ENCODE measurements at regions not wholly inside any gene's neighbourhood (a gene's known extent, or its start where the extent isn't known, plus 50 kb on each side); places are given as distances from the start of the nearest gene placed in this dataset.
"Not testable (repeated sequence)": the region's sequence is repeated elsewhere in the genome, so short reads cannot be mapped to it uniquely, and the experiment has no call there.

DNA sequence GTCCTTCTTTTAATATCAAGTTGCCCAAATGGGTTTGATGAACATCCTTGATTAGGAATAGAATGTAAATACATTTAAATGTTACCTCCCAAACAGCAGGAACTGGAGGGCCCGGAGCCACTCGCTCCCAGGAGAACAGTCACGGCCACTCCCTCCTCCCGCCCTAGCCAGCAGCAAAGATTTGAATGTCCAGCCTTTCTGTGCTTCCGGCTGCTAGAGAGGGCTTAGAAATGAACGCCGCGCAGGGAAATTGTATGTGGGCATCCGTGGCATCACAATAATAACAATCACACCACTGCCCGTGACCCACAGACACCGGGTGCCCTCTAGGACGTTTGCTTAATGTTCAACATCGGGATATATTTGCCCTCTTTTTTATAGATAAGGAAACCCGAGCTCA, 164.9 kb upstream of the SALL3 start:
- DNase-seq (ENCODE audit: low spot score), result no peak

DNA sequence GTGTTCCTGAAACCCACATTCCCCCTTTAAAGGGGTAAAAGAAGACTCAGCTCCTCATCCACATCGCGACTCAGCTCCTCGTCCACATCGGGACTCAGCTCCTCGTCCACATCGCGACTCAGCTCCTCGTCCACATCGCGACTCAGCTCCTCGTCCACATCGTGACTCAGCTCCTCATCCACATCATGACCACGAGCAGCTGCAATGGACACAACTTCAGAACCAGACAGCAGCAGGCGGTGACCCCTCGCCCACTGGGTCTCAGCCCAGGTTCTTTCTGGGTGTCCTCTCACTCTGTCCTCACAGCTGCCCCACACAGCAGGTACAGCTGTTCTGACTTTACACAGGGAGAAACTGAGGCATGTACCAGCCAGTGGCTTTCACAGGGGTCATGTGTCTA, 163.5 kb upstream of the SALL3 start:
- no peak for DNase-seq (ENCODE audit: low spot score)

DNA sequence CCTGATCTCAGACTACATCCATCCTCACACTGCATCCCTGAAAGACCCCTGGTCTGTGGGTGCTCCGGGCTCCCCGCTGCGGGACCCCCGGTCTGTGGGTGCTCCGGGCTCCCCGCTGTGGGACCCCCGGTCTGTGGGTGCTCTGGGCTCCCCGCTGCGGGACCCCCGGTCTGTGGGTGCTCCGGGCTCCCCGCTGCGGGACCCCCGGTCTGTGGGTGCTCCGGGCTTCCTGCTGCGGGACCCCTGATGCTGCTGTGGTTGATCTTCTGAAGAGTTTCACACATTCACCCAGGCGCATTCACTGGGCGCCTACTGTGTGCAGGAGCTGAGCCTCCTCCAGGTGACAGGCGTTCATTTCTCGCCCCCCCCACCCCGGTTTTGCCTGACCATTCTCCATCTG, 162.7 kb upstream of the SALL3 start:
- no peak for DNase-seq (ENCODE audit: low spot score)

DNA sequence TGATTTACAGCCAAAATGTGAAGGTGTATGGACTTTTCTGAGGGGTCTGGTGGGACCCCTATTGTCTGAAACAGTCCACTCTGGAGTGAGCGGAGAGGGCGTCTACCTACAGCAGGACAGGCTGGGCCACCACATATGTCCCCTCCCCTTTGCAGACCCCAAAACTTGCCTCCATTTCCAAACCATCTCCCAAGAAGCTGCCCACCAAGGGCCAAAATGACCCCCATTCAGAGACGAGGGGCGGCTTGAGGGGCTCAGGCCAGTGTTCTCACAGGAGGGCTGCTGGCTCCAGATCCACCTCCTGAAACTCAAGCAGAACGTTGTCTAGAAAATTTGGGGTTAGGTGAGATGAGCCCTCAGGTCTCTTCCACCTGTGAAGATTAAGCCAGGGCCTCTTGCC, 161.1 kb upstream of the SALL3 start:
- no peak for DNase-seq (ENCODE audit: low spot score)

DNA sequence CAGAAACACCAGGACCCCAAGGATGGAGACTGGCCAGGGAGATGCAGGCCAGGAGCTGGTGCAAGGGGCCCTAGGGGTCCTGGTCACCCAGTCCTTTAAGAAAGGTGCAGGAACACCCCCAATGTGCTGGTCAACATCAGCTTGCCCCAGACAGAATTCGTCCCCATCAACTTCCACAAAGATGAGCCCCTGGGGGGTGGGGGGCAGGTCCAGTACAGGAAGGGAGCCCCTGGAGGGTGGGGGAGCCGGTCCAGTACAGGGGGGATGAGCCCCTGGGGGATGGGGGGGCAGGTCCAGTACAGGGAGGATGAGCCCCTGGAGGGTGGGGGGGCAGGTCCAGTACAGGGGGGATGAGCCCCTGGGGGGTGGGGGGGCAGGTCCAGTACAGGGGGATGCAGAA, 160.7 kb upstream of the SALL3 start:
- no peak for DNase-seq (ENCODE audit: low spot score)

DNA sequence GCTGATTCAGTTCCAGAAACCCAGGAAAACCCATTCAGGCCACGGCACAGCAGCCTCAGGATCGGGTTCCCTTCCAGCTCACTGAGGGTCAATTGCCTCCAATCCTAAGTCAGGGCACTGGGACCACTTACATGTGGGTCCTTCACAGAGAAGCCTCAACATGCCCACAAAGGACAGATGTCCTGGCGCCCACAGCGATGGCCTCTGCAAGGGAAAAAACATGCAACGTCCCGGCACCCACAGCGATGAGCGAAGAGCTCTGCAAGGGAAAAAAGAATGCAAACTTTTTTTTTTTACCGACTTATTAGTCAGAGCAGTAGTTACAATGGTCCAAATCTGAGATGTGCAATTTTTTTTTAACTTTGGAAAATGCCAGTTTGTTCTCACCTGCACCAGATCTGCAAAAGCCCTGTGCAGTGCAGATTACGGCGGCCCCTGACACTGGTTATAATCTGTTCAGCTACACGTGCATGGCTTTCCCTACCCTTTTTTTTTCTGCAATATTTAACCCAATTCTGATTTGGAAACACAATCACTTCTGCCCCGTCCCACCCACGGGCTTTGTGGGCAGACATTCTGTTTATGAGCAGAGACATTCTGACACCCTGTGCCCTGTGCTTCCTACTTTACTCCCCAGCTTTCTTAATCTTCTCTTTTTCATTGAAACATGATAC, 159.3 kb upstream of the SALL3 start:
- no peak for DNase-seq (ENCODE audit: low spot score)

DNA sequence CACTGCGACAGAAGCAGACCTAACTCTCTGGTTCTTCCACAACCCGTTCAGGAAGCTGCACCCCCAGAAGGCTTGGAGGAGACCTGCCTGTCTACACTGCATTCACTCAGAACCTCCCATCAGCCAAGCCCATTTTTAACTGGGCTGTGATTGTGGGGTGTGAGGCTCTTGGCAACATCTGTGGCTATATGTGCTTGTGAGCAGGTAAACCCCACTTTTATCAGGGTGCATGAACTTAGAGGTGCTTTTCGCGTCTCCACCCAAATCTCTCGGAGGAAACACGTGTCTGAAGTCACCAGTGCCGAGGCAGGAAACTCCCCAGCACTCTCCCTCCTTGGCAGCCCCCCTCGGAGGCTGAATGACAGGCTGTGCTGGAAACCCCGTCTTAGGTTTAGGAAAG, 158.2 kb upstream of the SALL3 start:
- no peak for DNase-seq (ENCODE audit: low spot score)

DNA sequence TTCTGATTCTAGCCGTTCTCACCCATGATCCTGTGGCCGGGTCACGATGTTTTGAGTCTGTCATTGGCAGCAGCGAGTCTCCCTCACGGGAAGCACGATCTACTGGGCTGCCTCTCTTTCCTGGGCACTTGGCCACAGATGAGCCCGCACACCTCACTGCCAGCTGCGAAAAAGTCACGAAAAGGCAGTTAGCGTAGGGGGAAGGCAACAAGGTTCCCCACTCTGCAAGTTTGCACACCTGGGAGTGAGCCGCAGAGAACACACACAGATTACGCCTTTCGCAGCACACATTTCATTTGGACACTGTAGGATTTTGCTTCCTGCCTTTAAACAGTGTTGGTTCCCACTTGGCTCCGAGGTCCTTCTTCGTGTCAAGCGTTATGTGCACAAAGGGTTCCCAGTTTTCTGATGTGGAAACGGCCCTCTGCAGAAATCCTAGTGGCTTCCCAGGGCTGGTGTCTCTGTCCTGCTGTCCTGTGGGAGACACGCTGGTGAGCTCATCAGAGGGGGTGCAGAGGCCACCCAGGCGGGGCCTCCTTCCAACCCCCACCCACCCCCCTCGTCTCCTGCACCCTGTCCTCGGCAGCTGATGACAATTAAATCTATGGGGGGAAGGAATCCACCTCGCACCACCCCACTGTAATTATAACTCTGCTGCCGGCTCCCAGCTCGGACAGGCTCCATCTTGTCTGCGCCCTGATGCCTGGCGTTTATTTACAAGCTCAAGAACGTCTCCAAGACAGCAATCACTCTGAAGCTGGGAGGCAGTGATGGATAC, 157.3 kb upstream of the SALL3 start:
- no peak for DNase-seq (ENCODE audit: low spot score)

DNA sequence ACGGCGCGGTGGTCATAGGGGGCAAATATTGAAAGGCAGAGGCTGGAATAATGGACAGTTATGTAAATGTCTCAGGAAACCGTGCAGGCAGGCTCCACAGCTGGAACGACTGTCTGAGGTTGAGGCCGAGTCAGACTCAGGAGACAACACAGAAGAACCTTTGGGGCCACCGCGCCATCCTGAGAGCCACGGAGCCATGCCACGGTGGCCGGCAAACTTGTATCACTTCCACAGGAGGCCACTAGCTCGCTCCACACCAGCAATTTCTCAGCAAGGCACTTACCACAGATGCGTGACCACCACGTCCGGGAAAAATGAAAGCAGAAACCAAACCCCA, 156.7 kb upstream of the SALL3 start:
- DNase-seq (ENCODE audit: low spot score), result no peak

DNA sequence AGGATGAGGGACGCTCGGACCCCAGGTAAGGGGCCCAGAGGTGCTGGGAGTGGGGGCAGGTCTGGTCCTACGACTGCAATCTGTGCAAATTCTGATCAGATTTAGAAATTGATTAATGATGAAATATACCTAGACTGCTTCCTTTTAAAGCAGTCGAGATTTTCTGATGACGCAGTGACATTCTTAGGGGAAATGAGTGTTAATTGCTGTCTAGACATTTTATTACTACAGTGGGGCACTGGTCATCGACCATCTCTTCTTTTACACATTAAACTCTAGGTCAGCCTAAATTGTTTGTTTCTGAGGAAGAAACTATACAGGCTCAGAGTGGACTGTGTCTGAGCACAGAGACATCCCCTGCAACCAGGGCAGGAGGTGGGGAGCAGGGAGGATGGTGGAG, 154.4 kb upstream of the SALL3 start:
- no peak for DNase-seq (ENCODE audit: low spot score)

DNA sequence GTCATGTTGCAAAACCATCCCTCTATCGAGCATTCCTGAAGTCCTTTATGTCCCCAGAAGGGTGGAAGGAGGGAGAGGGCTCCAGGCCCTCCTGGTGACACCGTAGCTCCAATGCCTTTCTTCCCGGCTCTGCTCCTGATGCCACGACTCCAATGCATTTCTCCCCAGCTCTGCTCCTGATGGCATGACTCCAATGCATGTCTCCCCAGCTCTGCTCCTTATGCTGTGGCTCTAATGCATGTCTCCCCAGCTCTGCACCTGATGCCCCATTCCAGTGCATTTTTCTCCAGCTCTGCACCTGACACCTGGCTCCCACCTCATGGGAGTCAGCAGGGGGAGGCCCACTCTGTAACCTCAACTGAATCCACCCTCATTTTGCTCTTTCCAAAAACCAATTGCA, 153.0 kb upstream of the SALL3 start:
- DNase-seq (ENCODE audit: low spot score), result no peak

DNA sequence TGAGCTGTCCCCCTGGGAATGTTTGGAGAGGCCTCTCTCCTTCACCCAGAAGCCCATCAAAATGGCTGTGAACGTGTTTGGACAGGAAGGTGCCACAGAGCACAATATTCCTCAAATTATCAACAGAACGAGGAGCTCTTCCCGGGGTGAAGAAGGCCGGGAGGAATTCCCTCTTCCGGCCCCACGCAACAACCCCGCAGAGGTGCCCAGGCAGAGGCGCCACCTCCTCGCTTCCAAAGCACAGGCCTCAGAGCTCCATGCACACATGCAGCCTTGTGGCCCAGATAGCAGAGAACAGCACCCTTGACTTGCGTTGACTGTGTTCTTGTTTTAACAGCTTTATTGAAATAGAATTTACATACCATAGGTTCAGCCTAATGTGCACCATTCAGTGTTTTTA, 152.5 kb upstream of the SALL3 start:
- DNase-seq (ENCODE audit: low spot score), result no peak

DNA sequence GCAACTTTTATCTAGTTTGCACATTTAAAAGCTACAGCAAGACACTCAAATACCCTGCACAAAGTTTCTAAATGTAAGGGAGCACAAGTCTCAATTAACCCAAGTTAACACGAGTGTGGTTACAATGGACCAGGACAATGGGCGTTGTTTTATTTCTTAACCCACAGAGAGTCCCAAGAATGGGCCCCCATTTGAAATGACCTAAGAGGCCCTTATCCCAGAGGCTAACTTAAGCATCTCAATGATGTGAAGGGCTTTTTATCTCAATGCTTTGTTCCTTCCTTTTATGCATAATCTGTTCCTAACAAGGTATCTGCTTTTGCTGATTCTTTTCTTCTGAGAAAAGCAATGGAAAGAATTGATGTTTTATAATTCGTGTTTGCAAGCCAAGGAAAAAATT, 151.5 kb upstream of the SALL3 start:
- DNase-seq (ENCODE audit: low spot score), result no peak

DNA sequence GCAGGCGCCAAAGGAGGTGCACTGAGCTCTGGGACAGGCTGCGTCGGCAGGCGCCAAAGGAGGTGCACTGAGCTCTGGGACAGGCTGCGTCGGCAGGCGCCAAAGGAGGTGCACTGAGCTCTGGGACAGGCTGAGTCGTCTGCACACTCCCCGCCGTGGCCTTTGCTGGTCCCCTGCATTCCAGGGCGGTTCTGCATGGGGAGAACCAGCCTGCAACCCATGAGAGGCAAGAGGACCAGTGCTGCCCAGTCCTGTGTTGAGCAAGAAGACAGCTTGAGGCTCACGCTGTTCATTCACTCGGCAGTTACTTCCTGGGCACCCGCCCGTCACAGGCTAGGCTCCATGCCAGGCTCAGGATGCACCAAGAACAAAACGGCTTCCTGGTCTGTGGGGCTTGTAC, 150.6 kb upstream of the SALL3 start:
- not testable (repeated sequence) for DNase-seq (ENCODE audit: low spot score)

DNA sequence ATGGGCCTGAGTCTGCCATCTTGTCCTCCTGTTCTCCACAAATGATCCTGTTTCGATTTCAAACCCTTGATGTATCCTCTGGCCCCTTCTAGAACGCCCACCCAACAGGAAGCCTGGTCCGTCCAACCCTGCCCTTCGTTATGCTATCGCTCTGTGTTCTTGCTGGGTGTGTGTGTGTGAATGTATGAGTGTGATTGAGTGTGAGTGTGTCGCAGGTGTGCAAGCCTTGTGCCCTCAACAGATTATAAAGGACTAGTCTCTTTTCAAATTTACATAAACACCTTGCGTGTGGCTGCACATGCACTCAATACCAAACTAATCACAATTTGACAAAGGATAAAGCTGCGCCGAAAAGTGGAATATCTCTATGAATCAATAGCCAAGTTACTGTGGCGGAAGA, 149.5 kb upstream of the SALL3 start:
- no peak for DNase-seq (ENCODE audit: low spot score)

DNA sequence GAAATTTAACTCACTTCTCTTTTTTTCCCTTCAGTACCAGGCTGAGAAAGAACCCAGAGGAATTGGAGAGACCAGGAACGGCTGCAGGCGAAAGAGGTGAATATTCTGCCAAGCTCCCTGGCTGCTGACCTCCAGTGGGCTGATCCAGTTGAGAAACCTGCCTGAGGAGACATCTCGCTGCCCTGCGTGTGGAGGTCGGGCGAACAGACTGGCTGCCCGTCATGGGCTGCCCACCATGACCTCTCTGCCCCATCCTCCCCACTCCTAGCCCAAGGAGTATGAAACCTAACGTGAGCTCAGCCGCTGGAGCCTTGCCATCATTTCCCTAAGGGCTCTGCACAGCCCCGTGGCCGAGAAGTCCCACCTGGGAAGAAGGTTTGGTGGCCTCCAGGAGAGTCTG, 148.8 kb upstream of the SALL3 start:
- DNase-seq (ENCODE audit: low spot score), result no peak

DNA sequence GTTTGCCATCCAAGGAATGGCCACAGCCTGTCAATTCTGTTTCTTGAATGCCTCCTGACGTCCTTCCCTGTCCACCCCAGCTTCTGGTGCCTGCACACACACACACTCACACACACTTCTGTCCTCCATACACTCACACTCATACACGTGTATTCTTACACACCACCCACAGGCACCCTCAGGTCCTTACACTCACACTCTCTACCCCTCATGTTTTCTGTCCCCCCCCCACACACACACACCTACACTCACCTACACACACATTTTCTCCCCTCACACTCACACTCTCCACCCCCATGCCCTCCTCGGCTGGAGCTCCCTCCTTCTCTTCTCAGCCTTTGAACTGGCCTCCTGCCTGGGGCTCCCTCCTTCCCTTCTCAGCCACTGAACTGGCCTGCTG, 148.0 kb upstream of the SALL3 start:
- no peak for DNase-seq (ENCODE audit: low spot score)

DNA sequence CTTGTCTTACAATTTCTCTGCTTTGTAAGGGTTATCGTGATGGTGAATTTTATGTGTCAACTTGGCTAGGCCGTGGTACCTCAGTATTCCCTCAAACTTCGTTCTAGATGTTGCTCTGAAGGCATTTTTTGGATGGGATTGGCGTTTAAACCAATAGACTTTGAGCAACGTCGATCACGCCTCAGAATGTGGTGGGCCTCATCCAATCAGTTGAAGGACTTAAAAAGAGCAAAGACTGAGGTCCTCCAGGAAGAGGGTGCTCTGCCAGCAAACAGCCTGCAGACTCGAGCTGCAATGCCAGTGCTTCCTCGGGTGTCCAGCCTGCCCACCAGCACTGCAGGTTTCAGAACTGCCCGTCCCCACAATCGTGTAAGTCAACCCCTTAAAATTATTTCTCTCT, 145.8 kb upstream of the SALL3 start:
- DNase-seq (ENCODE audit: low spot score), result no peak

DNA sequence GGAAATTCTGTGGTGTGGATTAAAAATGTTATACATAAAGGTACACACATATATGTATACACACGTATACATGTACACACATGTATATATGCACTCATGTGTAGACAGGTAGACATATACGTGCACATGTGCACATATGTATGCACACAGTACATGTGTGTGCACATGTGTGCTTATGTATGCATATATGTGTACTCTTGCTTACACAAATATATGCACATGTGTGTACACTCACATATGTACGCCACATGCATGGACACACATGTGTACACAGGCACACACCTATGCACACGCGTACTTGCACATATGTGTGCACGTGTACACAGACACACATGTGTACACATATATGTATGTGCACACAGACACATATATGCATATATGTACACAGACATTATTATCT, 142.8 kb upstream of the SALL3 start:
- DNase-seq (ENCODE audit: low spot score), result no peak

DNA sequence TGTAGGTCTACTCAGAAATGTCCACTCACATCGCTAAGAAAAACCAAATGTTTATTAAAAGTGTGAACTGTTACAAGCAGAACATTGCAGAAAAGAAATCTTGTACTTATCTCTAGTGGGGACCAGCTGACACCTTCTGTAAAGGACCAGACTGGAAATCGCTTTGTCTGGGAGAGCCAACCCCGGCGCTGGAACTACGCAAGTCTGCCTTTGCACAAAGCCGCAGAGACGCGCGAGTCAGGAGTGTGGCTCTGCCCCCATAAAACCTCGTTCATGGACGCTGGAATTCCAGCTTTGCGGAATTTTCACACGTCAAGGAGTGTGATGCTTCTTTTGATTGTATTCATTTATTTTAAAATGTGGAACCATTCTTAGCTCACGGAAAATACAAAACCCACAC, 141.9 kb upstream of the SALL3 start:
- DNase-seq (ENCODE audit: low spot score), result no peak

DNA sequence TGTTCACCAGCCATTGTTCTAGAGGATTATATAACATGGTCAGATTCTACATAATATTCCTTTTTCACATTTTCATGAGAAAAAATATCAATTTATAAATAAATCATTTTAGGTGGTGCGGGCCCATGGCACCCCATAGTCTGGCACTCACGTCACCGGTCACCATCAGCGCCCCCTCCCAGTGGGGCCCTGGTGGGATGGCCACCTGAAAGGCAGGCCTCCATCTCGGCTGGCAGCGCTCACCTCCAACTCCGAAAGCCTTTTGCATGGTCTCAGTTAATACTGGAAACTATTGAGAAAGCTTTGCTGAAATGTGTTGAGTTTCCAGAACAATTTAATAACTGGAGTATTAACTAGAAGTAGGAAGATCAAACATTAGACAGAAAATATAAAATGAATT, 141.4 kb upstream of the SALL3 start:
- DNase-seq (ENCODE audit: low spot score), result no peak

DNA sequence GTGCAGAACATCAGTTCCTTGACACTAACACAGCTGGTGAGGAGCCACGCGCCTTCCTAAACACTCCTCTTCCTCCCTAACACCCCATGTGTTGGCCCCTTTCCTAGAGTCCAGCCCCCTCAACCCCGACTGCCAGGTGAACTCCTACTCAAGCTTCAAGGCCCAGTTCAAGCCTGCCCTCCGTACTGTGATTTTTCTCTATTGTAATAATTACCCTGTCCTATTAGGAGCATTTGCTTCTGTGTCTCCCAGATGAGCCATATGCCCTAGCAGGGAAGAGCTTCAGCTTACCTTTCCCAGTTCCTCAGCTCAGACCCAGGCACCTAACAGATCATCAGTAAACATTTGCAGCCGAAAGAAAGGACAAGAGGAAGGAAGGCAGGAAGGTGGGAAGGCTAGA, 130.6 kb upstream of the SALL3 start:
- no peak for DNase-seq (ENCODE audit: low spot score)

DNA sequence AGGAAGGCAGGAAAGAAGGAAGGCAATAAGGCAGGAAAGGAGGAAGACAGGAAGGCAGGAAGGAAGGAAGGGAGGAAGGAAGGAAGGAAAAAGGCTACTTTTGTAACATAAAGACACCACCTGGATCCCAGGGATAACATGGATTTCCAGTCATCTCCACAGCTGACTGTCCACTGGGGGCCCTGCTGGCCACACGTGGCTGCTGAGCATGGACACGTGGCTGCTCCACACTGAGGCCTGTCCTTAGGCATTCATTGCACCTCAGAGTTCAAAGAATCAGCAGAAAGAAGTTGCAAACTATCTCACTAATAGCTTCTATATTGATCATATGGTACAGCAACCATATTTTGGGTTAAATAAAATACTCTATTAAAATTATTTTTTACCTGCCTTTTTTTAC, 130.2 kb upstream of the SALL3 start:
- DNase-seq (ENCODE audit: low spot score), result no peak

DNA sequence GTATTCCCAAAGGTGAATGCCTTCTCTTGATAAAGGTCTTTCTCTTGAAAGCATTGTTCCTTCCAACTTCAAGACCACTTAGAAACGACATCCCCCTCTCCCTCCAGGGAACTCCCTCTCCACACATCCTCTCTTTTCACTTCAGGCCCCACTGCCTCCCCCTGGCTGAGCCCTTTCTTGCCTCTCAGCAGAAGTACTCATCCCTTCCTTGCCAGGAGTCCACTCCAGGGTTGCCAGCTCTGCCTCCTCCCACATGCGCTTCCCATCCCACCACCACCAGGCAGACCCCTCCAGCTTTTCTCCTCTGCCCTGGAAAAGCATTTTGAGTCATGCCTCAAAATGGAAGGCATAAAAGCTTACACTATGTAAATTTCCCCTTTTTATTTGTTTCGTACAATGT, 126.3 kb upstream of the SALL3 start:
- no peak for DNase-seq (ENCODE audit: low spot score)
